GM12872 (cell line): ENCODE measurements at regions not wholly inside any gene's neighbourhood (a gene's known extent, or its start where the extent isn't known, plus 50 kb on each side); places are given as distances from the start of the nearest gene placed in this dataset.

Experiments used
- TF ChIP-seq, protein P1 (sequence below): IDR thresholded peaks from 3 replicates; pipeline ENCODE4 v1.5.1; 2011; ENCODE audit warnings: low read depth, mild to moderate bottlenecking, low read length, moderate library complexity; ENCODE audit not compliant: insufficient read depth

- TF ChIP-seq, protein P1, sequence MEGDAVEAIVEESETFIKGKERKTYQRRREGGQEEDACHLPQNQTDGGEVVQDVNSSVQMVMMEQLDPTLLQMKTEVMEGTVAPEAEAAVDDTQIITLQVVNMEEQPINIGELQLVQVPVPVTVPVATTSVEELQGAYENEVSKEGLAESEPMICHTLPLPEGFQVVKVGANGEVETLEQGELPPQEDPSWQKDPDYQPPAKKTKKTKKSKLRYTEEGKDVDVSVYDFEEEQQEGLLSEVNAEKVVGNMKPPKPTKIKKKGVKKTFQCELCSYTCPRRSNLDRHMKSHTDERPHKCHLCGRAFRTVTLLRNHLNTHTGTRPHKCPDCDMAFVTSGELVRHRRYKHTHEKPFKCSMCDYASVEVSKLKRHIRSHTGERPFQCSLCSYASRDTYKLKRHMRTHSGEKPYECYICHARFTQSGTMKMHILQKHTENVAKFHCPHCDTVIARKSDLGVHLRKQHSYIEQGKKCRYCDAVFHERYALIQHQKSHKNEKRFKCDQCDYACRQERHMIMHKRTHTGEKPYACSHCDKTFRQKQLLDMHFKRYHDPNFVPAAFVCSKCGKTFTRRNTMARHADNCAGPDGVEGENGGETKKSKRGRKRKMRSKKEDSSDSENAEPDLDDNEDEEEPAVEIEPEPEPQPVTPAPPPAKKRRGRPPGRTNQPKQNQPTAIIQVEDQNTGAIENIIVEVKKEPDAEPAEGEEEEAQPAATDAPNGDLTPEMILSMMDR: no peak
These were observed 351.8 kb upstream of the SEMA3A start for GRCh38 chr7:84546403-84546802.

- TF ChIP-seq, protein P1: no peak
These were observed 343.7 kb upstream of the SEMA3A start for GRCh38 chr7:84538268-84538667.

- TF ChIP-seq, protein P1: no peak
These were observed 341.8 kb upstream of the SEMA3A start for GRCh38 chr7:84536271-84536870.

DNA sequence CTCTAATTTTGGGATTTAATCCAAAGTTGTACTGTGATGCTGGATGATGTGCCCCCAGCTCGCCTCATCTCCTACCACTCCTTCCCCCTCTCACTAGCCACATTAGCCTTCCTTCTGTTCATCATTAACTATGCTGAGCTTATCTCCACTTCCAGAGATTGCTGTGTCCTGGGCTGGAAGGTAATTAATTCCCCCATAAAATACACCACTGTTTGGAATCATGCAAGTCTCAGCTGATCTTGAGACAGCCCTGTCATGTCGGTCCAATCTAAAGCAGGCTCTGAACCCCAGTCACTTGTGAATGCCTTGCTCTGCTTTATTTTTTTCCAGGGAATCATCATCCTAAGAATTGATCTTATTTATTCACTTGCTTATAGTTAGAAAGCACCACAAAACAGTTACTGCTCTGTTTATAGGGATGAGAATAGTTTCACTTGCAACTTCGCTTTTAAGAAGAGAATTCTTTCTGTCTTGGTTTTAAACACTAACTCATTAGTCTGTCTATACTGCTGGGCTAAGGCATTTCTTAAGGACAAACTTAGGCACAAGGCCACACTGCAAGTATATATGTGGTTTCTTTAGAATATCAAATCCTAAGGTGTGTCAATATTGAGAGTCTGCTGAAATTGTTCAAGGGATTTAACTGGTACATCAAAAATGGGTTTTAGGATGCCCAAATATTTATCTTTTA, 341.1 kb upstream of the SEMA3A start:
- TF ChIP-seq, protein P1: no peak

DNA sequence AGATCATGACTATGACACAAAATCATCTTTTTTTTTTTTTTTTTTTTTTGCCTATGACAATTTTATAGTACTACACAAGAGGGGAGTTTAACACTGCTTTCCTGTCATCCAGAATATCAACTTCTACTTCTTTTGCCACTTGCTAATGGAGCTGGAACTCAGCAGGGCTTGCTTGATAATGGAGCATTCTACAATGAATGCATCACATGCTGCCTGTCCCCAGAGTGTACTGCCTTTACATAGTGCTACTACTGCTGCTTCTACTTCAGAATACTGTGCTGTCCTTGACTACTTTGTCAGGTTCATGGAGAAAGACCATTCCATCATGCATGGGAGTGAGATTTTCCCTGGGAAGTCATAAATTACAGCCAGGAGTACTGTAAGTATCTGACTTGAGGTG, 338.6 kb upstream of the SEMA3A start:
- TF ChIP-seq, protein P1: no peak

- TF ChIP-seq, protein P1: no peak
These were observed 337.6 kb upstream of the SEMA3A start for GRCh38 chr7:84532196-84532595.

DNA sequence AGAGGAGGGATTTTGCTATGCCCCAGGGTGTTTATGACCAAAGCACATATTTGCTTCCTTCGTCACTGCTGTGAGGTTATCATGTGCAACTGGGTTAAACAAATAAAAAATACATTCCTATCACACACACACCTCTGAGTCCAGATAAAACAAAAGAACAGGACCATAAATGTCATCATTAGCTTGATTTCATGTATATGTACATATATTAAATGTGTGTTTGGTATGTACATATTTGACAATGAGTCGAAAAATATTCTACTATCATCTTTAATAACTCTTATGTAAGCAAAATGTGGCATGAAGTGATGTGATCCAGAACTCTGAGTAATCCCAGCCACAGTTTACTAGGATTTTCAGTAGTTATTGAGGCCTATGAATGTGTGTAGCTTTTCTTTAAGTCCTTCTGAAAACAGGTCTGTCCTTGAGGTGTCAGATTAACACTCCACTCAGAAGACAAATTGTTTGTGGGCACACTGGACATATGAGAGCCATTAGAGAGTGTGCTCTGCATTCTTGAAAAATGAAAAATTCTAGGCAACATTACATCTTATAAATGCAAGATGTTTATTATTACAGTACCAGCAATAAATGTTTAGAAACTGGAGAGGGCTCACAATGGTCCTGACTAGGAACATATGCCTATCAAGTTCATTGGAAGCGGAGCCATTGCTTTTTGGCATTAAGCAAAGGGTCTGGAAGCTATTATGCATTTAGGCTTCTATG, 335.1 kb upstream of the SEMA3A start:
- TF ChIP-seq, protein P1: no peak
